ENCODE measurements at regions not wholly inside any gene's neighbourhood (a gene's known extent, or its start where the extent isn't known, plus 50 kb on each side); places are given as distances from the start of the nearest gene placed in this dataset.

DNA sequence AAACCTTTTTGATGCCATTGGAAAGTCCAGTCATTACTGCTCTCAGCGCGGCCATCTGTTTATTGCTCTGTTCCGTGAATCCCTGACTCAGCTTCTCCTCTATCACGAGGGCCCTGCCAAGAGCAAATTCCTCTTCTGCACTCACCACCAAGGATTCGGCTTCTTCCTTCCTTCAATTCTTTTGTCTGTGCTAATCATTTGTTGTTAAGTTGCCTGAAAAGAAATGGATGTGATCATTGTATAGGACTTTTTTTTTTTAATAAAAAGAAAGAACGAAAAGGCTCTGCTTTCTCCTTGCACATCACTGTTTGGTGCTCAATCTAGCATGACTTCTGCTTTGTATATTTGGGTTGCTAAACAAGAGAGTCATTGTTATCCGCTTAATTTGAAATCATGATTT is 128.7 kb upstream of the PIK3R1 start:
- TF ChIP-seq CTCF (IDR thresholded peaks at IDR 0.05; ENCODE audit: insufficient read depth, low read length, poor library complexity, severe bottlenecking) (no peak), EZH2phosphoT487 (conservative IDR thresholded peaks at IDR 0.05; ENCODE audit: low read length) (no peak)
